Keratinocyte (primary cell): ENCODE measurements at regions not wholly inside any gene's neighbourhood (a gene's known extent, or its start where the extent isn't known, plus 50 kb on each side); places are given as distances from the start of the nearest gene placed in this dataset.

Source experiments
- CTCF ChIP-seq, 3 experiments: IDR thresholded peaks in 1 of 3; conservative IDR thresholded peaks in 1 of 3; optimal IDR thresholded peaks in 1 of 3; 2 replicates in 2 of 3; 3 replicates in 1 of 3; pipeline versions ENCODE3 to v1.5.1; 2011; ENCODE audit warnings: low read length in 3 of 3, mild to moderate bottlenecking in 3 of 3, moderate library complexity in 2 of 3, control low read depth in 1 of 3, inconsistent platforms in 1 of 3; ENCODE audit not compliant: insufficient read depth in 2 of 3; ENCODE audit errors: extremely low read depth in 1 of 3
- EZH2 ChIP-seq: IDR thresholded peaks from one replicate; pipeline ENCODE4 v1.6.1; 2012; ENCODE audit warnings: inconsistent platforms, mild to moderate bottlenecking, low read length, moderate library complexity

GRCh38 chr6:6942091-6942490, 165.7 kb upstream of the RREB1 start:
- no peak for TF ChIP-seq CTCF (optimal IDR thresholded peaks at IDR 0.05 in 1 of 3, IDR thresholded peaks at IDR 0.05 in 1 of 3, conservative IDR thresholded peaks at IDR 0.05 in 1 of 3; ENCODE audit: extremely low read depth in 1 of 3, insufficient read depth in 2 of 3, low read length in 3 of 3)
- no peak for TF ChIP-seq EZH2
